MM.1S (cell line): ENCODE measurements at regions not wholly inside any gene's neighbourhood (a gene's known extent, or its start where the extent isn't known, plus 50 kb on each side); places are given as distances from the start of the nearest gene placed in this dataset.

Experiments
- CTCF ChIP-seq: fragments of 300-600 bp; sonication (generic); IDR thresholded peaks from 2 replicates; pipeline ENCODE4 v1.5.1; 2016; ENCODE audit warnings: antibody characterized with exemption, low read length, mixed read lengths
- EZH2 ChIP-seq: fragments of 300-600 bp; sonication (generic); optimal IDR thresholded peaks from 2 replicates; pipeline ENCODE3; 2017; ENCODE audit warnings: low read depth, mild to moderate bottlenecking, antibody characterized with exemption, low read length, mixed read lengths
- EZH2phosphoT487 ChIP-seq: fragments of 300-600 bp; sonication (generic); IDR thresholded peaks from 2 replicates; pipeline ENCODE4 v1.6.1; 2018; ENCODE audit warnings: antibody characterized with exemption, low read length

GRCh38 chr2:122486086-122486485 lies 730.6 kb downstream of the TSN start:
- TF ChIP-seq CTCF (no peak), EZH2phosphoT487 (no peak), EZH2 (no peak)
